ENCODE measurements at regions not wholly inside any gene's neighbourhood (a gene's known extent, or its start where the extent isn't known, plus 50 kb on each side); places are given as distances from the start of the nearest gene placed in this dataset.
"Not testable (repeated sequence)": the region's sequence is repeated elsewhere in the genome, so short reads cannot be mapped to it uniquely, and the experiment has no call there.

DNA sequence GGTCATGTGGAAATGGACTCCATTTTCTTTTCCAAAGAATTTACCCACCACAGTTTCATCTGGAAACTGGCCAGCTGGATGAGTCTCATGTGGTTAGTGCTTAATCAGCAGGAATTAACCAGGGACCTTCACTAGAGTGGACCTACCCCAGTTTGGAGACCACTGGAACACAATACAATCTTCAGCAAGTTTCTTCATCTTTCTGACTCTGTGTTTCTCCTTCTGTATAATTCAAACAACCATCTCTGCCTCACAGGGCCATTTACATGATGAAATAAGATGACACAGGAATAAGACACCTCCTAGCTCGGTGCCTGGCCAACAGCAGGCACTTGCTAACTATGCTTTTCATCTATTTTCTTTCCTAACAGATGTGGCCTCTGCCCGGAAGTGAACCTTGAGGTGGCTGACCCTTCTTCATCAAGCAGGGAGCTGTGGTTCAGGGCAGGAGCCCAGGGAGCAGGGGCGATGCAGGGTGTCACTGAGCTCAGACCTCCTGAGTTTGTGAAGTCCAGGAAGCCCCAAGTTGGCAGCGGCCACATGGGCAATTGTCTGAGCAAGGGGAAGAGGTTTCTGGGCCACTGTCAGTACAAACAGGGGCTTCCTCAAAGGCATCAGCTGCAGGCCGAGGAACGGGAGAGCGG, 98.8 kb downstream of the SOD2 start:
- no peak for DNase-seq

DNA sequence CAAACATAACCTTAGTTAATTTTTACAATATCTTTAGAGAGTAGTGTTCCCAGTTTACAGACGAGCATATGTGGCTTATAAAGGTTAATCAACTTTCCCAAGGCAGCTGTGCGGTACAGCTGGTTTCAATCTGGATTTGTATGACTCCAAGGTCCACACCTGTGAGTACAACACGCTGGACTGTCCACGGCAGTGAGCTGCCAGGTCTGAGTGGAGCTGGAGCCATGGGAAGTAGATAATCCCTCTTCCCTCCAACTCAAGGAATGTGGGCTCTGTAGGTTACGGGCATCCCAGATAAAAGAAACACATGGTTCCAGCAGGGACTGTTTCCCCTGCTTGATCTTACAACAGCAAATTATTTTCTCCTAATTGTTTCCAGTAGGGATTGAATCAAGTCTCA, 102.2 kb downstream of the SOD2 start:
- DNase-seq, result no peak

GRCh38 chr6:159586684-159587083, 106.4 kb downstream of the SOD2 start:
- no peak for DNase-seq

- no peak for DNase-seq
Observed at GRCh38 chr6:159582736-159583135, 110.3 kb downstream of the SOD2 start.

GRCh38 chr6:159578629-159579028, 114.4 kb downstream of the SOD2 start:
- no peak for DNase-seq

GRCh38 chr6:159577564-159577963, 115.5 kb downstream of the SOD2 start:
- DNase-seq, result no peak

DNA sequence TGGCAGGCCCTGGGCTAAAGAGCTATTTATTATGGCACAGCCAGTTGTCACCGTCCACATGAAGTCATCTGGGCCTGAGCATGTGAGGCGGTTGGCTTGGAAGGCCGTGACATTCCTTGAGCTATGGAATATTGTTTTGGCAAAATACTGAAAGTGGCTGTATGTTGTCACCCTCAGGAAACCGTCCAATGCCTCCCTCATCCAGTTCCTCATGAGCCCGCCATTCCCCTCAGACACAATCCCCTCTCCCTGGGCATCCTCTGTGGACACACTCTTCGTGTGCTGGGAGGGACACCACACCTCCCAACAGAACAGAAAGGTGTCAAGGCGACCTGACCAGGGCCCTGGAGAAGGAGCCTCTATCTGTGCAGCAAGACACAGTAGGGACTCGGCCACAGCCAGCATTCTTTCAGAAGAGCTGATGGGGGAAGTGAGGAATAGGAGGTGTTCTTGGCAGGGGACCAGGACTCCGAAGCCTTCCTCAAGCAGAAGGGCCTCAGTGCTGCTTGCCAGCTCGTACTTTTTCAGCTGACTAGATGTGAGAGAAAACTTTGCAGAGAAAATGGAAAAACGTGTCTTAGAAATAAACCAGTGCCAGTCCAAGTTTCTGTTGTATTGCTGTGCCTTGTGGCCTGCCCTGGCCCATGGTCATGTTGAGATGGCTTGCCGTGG, 120.5 kb downstream of the SOD2 start:
- DNase-seq, result no peak

- no peak for DNase-seq
Observed at GRCh38 chr6:159565181-159565710, 127.8 kb downstream of the SOD2 start.

DNA sequence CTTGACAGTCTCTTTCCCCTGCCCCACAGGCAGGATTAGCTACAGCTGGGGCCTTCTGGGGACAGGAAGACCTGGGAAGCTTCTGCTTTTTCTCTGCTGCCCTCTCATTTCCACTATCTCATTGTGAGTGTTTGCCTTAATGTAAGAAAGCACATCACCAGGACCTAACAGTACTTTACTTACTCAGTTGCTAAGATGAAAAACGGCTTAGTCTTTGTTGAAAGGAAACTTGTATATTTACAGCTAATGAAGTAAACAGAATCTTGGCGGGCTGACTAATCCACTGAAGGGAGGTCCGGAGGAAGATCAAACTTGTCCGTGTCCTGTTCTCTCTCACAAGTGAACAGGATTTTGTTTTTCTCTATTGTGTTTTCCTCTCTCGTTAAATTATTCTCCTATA, 128.6 kb downstream of the SOD2 start:
- DNase-seq, result no peak

- no peak for DNase-seq
Observed at GRCh38 chr6:159557031-159557430, 136.0 kb downstream of the SOD2 start.

DNA sequence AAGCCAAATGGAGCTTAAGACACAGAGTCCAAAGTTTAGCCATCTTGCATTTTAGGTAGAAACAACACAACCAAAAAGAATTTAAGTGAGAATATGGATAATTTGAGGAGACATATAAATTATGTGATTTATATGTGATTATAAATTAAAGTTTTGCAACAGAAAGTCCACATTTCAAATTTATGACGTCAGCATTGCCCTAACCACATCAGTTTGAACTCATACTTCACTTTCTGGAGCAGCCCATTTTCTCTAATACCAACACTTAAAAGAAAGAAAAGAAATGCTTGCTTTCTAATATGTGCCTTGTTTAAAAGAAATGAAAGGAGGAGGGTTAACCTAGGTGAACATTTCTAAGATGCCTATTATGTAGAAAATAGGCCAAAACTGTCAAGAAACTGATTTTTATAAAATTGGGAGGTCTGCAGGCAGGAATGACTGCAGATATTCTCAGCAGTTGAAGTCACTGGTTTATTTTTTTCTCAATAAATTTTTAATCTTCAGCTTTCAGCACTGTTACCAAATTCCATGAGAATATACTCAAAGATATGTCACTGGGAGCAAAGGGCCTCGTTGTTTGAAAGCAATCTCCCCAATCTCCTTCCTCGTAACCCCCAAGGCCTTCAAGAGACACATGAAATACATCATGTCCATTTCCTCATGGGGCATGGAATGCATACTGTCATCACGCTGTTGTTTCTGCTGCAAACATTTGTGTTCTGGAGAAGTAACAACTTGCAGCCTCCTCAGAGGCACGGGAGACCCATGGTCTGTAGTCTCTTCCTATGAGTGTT, 137.8 kb downstream of the SOD2 start:
- DNase-seq, result no peak

GRCh38 chr6:159541296-159541695, 151.7 kb downstream of the SOD2 start:
- DNase-seq, result no peak

DNA sequence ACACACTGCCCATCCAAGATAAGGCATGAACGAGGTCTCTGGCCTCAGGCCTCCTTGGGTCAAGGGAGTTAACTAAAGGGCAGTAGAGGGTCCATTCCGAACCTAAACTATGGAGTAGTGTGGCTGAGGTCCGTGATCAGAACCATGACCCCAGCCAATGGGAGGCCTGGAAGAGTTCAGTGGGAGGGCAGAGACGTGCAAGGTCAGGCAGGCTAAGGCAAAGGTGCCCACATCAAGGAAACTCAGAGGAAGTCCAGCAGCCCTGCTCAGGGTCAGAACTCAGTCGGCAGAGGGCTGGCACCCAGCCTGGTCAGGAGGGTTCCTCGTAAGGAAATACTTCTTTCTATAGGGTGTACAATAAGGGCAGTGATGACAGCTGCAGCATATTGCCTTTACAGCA, 152.2 kb downstream of the SOD2 start:
- no peak for DNase-seq

- peak; percentile 4 for DNase-seq
Observed at GRCh38 chr6:159540152-159540551, 152.9 kb downstream of the SOD2 start.

GRCh38 chr6:159538031-159538430, 155.0 kb downstream of the SOD2 start:
- DNase-seq, result not testable (repeated sequence)

GRCh38 chr6:159535656-159536350, 157.2 kb downstream of the SOD2 start:
- DNase-seq, result no peak

- DNase-seq, result no peak
Observed at GRCh38 chr6:159533568-159533967, 159.5 kb downstream of the SOD2 start.

- no peak for DNase-seq
Observed at GRCh38 chr6:159533016-159533415, 160.0 kb downstream of the SOD2 start.

GRCh38 chr6:159532155-159532554, 160.9 kb downstream of the SOD2 start:
- no peak for DNase-seq

DNA sequence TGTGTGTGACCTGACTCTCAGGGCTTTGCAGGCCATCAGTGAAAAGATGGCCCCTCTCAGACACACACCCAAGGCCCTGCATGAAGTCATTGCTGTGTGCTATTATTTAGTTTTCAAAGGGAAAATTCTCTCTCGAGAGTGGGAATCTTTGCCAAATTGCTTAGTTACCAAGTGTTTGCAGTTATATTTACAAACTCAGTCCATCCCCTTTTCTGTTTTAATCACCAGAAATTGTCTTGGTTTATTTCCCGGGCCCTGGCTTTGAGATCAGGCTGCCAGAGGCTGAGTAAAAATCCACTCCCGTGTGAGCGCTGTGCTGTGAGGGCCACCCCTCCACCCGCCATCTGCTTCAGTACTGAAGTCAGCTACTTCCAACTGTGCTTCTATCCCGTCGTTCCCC, 163.1 kb downstream of the SOD2 start:
- DNase-seq, result no peak

GRCh38 chr6:159527351-159527750, 165.7 kb downstream of the SOD2 start:
- no peak for DNase-seq

DNA sequence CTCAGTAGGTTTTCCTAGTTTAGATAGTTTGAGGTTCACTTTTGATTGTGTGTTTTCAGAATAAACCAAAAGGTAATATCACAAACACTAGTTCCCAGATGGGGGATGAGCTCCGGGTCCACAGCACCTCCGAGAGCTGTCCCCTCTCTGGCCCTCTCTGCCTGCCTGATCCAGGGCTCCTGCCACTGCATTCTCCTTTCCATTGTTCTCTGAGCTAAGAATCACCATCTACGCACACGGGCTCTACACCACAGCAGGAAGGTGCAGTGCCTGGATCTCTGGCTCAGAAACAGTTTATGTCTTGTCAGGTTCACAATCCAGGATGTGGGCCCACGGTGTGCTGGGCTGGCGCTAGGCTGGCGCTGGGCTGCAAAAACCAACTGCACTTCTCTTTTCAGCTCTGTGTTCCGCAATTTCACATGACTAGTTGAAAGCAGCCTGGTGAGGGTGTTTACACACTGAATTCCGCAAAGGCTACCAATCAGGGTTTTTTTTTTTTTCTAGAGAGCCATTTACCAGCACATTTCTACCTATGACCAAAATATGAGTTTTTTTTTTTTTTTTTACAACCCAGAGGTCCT, 167.5 kb downstream of the SOD2 start:
- no peak for DNase-seq
